ENCODE measurements at regions not wholly inside any gene's neighbourhood (a gene's known extent, or its start where the extent isn't known, plus 50 kb on each side); places are given as distances from the start of the nearest gene placed in this dataset.

DNA sequence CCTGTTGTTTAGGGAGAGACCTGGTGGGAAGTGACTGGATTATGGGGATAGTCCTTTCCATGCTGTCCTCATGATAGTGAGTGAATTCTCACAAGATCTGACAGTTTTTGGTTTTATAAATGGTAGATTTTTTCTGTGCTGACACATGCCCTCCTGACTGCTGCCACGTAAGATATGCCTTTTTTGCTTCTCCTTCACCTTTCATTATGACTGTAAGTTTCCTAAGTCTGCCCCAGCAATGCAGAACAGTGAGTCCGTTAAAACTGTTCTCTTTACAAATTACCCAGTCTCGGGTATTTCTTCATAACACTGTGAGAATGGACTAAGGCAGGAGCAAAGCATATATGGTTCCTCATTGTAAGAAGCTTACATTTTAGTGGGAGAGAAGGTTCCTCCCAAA, 1727.2 kb downstream of the NCAM2 start:
- Histone ChIP-seq H3K14ac (ENCODE audit: insufficient read length) (no peak overlapping the region), H3K27ac (ENCODE audit: low read depth, low read length) (no peak overlapping the region), H3K9me3 (ENCODE audit: insufficient read depth in 2 of 2, low read depth in 1 of 2, low read length in 1 of 2) (peaks cover 33 to 38% of the 10 kb centered on the region in 2 experiments), H4K5ac (ENCODE audit: insufficient read length, low read depth, low read length) (no peak overlapping the region), H3K56ac (replicated peaks; ENCODE audit: insufficient read length, low read depth, low read length) (no peak overlapping the region), H2BK12ac (ENCODE audit: low read depth, low read length) (no peak overlapping the region), H4K20me1 (replicated peaks in 1 of 2; ENCODE audit: control insufficient read depth in 1 of 2, insufficient read depth in 2 of 2, low read length in 2 of 2) (no peaks in the 10 kb centered on the region), H3K4ac (replicated peaks; ENCODE audit: insufficient read length, low read depth, low read length) (no peak overlapping the region), H2AK5ac (ENCODE audit: low read depth, low read length) (no peak overlapping the region), H3K23ac (ENCODE audit: insufficient read length) (no peak overlapping the region), H2AFZ (ENCODE audit: low read length) (no peak overlapping the region), H2BK120ac (replicated peaks; ENCODE audit: low read depth, low read length) (no peak overlapping the region), H3K27me3 (replicated peaks in 1 of 4; ENCODE audit: control insufficient read depth in 3 of 4, extremely low read depth in 1 of 4, insufficient read depth in 3 of 4, low read length in 3 of 4) (no peaks in the 10 kb centered on the region), H2BK15ac (ENCODE audit: low read length) (no peak overlapping the region), H4K8ac (ENCODE audit: extremely low read depth, insufficient read depth, low read length) (no peak overlapping the region), H3K79me1 (ENCODE audit: low read depth, low read length) (no peaks in the 10 kb centered on the region), H2BK20ac (ENCODE audit: low read length) (no peak overlapping the region), H3K4me1 (replicated peaks in 1 of 4; ENCODE audit: control insufficient read depth in 3 of 4, insufficient read depth in 4 of 4, low read length in 3 of 4) (no peaks in the 10 kb centered on the region), H3K79me2 (ENCODE audit: control insufficient read depth in 1 of 2, insufficient read depth in 2 of 2, low read length in 2 of 2) (no peaks in the 10 kb centered on the region), H3K4me3 (ENCODE audit: extremely low read depth in 1 of 4, insufficient read depth in 2 of 4, low read depth in 3 of 4, low read length in 4 of 4) (no peak overlapping the region), H3K36me3 (ENCODE audit: control insufficient read depth in 2 of 4, insufficient read depth in 4 of 4, low read length in 3 of 4) (no peaks in the 10 kb centered on the region), H3K23me2 (ENCODE audit: low read depth, low read length) (no peaks in the 10 kb centered on the region), H3K18ac (ENCODE audit: extremely low read depth, low read length) (no peak overlapping the region), H3K4me2 (ENCODE audit: insufficient read depth in 1 of 2, low read depth in 2 of 2, low read length in 2 of 2) (no peak overlapping the region), H2BK5ac (ENCODE audit: low read depth, low read length) (no peak overlapping the region), H3K9ac (replicated peaks in 1 of 4; ENCODE audit: extremely low read depth in 1 of 4, low read depth in 3 of 4, low read length in 3 of 4) (no peak overlapping the region), H4K91ac (replicated peaks; ENCODE audit: insufficient read length, low read length) (no peak overlapping the region)
- no peak for FAIRE-seq
- DNase-seq (ENCODE audit: low read depth in 1 of 2, low spot score in 2 of 2), result no peak
- TF ChIP-seq YY1 (IDR thresholded peaks at IDR 0.05; ENCODE audit: low read depth, low read length), result no peak
- TF ChIP-seq CEBPB (IDR thresholded peaks at IDR 0.05; ENCODE audit: low read depth, low read length), result no peak
- TF ChIP-seq HDAC6 (IDR thresholded peaks at IDR 0.05; ENCODE audit: low read depth, low read length), result no peak
- TF ChIP-seq POLR2AphosphoS5 (IDR thresholded peaks at IDR 0.05; ENCODE audit: low read depth, low read length), result no peak
- TF ChIP-seq, protein P1, sequence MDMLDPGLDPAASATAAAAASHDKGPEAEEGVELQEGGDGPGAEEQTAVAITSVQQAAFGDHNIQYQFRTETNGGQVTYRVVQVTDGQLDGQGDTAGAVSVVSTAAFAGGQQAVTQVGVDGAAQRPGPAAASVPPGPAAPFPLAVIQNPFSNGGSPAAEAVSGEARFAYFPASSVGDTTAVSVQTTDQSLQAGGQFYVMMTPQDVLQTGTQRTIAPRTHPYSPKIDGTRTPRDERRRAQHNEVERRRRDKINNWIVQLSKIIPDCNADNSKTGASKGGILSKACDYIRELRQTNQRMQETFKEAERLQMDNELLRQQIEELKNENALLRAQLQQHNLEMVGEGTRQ (IDR thresholded peaks at IDR 0.05; ENCODE audit: low read length), result no peak
- no peak for TF ChIP-seq SAP30 (IDR thresholded peaks at IDR 0.05; ENCODE audit: insufficient read depth, insufficient replicate concordance, low read length)
- POLR2A ChIA-PET (ENCODE audit: partially characterized antibody), result no interaction called here
- CTCF ChIA-PET (ENCODE audit: partially characterized antibody), result no interaction called here
- 89% methylated on average over 3 of the region's 3 CpGs; no CpG with 5 or more reads in 1 of the 2 experiments for WGBS, 2 experiments (ENCODE audit: extremely low coverage in 1 of 2, insufficient coverage in 1 of 2, insufficient read length in 1 of 2, insufficient replicate concordance in 2 of 2, low coverage in 1 of 2, low lambda C conversion rate in 2 of 2, missing lambda C conversion rate in 1 of 2)

Measured in H1 (cell line).